Stimulated activated CD8-positive, alpha-beta memory T cell treated with anti-CD3 and anti-CD28 coated beads, Interleukin-12 subunit alpha, Interleukin-12 subunit beta, amount 100 ng/mL, for 24 hours (primary cell): ENCODE measurements at regions not wholly inside any gene's neighbourhood (a gene's known extent, or its start where the extent isn't known, plus 50 kb on each side); places are given as distances from the start of the nearest gene placed in this dataset.

Source experiments
- DNase-seq: peaks from one replicate; pipeline ENCODE4 v3.0.0-alpha.2; 2020; ENCODE audit errors: extremely low read depth

DNA sequence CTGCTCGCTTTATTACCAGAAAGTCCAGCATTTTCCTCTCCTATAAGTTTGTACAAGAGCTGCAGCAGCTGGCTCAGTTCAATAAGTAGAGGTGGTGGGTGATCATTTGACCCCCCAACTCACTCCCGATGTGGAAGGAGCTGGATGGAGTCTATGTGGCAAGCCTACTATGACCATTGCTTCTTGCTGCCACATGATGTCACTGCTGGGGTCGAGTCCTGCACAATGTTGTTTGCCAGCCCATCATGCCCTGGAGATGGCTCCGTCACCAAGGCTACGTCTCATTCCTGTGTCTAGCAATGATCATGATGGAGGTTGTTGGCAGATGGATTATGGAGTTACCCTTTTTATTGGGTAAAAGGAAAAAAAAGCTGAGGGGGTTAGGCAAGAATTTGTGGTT is 266.3 kb downstream of the PSAT1 start:
- no peak for DNase-seq

DNA sequence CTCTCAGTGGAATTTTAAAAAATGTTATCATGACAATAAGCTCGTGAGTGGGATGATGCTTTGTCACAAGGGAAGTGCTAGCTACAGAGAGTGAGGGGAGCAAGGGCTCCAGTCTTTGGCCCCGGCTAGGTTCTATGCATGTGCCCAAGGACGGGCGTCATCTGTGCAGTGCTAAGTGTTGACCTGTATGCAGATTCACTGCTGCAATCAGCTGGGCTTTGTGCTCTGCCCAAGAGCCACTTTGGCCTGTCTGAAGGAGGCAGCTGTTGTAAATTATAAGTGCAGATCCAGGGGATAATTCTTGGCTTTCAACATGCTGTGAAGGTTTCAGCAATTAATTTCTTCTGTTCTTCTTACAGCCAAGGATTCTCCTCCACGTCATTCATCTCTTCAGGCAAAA is 268.6 kb downstream of the PSAT1 start:
- no peak for DNase-seq

DNA sequence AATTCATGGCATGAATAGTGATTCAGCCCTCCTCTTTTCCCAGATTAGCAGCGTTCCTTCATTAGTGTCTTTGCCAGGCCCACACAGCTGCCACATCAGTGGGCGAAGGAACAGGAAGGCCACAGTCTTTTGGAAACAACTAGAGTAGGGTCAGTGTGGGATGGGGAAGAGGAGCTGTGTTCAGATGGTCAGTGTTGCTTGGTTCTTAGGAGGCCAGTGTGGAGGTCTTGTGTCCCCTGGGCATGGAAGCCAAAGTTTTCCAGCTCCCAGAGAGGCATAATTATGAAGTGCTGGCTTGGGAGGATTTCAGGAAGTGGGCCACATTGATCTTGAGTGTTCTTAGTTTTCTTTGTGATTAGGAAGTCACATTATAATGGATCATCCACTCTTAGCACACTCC is 269.6 kb downstream of the PSAT1 start:
- DNase-seq: no peak

DNA sequence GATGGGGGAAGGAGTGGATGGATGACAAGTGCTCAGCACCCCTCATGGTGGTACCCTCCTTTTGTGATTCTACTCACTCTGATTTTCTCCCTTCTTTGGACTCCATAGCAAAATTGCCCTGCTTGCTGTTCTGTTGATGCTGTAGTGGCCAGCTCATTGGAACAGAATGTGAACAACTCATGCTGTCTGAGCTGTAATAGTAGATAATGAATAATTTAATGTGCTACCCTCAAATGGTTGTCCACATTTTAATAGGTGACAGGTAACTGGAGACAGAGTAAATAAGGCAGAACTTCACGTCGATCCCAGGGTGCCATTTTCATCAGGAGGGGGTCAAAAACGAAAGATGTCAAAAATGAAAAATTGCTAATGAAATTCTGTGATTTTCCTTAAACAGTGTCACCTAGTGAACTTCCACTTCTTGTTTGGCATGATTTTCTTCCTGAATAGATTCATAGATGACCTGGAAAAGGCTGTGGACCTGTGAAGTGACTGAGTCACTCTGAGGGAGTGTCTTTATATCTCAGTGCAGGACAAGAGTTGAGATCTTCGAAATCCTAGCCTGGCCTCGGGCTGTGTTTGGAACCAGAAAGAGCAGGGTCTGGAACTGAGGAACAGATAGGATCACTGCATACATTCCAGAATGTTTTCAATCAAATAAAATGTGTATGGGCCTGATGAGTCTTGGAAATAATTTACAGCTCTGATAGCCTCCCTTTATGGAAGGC is 270.2 kb downstream of the PSAT1 start:
- DNase-seq: no peak

DNA sequence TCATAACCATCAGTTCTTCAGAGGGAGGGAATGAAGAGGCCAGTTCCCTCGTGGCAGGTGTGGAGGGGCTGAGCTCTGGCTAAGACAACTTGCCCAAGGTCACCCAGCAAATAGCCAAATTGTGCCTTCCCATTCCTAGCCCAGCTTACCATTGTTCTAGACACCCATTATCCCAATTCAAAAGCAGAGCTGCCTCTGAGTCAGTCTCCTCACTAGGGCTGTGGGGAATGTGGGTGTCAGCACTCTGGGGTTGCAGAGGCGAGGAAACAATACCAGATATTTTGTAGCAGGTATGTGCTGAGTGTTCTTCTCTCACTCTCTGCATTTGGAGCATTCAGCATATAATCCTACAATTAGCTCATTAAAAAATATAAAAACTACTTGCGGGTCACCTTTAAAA is 270.8 kb downstream of the PSAT1 start:
- DNase-seq: no peak

DNA sequence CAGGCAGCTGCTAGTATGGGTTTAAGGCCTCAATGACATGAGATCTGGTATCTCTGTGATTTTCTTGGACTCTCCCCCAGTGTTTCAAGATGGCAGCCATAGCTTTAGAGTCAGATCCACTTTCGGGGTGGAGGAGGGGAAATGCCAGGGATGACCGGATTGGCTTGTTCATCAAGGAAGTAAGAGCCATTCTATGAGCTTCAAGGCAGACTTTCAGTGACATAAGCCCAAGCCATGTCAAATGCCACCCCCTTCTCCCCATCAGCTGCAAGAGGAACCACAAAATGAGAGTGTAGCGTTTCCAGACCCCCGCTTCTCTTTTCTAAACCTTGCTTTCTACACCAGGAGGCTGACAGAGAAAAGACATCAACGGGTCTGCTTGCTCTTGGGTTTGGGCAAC is 271.8 kb downstream of the PSAT1 start:
- no peak for DNase-seq

DNA sequence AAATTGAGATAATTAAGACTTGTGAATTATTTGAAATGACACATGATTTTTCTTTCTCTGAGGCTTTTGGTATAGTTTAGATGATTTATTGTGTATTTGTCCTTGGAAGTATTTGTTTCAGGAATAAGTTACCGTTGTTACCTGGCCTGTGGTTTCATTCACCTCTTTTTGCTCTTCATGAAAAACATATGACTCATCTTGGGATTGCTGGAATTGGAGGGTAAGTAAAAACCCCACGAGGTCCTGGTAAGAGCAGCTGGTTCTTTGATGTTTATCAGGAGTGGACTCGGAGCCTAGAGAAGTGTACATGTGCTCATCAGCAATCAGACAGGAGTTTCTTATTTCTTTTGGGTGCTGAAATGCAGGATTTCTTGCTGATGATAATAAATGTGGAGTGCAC is 275.3 kb downstream of the PSAT1 start:
- DNase-seq: no peak

DNA sequence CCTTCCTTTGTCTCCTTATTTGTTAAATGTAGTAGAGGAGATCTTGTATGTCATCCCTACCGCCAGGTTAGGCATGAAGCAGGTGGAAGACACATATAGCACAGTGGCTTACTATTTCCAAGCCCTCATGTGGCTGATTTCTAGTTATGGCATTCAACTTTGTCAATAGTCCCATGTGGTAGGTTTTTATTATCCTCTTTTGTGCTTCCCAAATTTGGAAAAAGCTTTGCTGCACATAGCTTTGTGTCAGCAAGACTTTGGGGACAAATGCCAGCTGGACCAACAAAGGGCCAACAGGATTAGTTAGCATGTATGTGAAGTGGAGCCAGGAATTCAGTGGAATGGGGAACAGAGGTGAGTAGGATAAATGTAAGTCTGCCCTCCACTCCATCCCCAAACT is 276.3 kb downstream of the PSAT1 start:
- no peak for DNase-seq

DNA sequence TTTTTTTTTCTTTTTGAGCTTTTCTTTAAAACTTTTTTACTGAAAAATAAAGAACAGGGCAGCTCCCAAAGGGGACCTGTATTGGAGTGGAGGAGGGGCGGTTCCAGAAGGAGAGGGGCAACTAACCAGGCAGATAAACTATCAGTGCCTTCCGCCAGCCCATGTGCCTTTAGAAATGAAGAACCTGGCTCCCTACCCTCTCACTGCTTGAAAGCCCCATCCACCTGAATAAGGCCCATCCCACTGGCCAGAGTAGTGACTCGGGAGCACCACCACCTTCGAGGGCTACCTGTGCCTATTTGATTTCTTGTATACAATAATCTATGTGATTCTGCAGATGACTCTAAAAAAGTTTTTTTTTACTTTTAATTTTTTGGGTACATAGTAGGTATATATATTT is 276.7 kb downstream of the PSAT1 start:
- DNase-seq: no peak

DNA sequence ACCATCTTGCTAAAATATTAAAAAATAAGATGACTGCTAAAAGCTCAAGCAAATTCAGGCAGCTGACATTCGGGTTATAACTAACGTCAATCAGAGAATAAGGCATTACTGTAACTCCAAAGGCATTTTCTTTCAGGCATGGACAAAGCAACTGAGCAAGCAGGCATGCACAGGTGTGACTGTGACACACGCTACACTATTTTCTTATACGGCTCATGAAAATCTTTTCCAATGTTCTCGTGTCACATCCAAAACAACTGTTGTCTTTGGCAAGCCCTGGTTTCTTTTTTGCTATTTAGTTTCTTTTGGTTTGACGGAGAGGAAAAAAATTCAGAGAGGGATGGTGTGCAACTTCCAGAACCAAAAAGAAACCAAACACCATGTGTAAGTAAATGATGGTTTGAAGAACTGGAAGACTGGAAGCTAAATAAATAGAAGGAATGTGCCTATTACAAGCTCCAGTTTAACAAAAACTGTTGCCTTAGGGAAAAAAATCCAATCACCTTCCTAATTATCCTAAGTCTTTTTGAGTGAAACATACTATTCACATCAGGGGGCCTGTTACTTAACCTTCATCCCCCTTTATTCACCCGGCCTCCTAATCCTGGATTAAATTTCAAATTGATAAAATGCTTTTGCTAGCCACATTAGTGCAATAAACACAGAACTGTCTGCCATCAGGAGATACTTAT is 277.6 kb downstream of the PSAT1 start:
- DNase-seq: no peak

DNA sequence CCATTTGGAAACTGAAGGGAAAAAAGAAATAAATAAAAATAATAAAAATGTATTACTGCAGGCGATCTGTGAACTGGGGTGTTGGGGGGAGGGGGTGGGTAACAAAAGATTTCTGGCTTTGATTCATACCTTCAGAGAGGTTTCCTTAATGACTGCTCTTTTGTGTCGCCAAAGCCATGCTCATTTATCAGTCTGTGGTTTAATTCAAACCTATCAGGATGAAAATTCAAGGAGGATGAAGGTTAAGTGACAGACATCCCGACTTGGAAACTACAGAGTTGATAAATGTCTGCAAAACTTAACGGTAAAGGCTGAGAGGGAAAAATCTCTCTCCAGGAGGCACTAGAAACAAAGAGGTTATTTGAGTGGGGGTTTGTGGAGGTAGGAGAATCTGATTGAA is 278.2 kb downstream of the PSAT1 start:
- no peak for DNase-seq

DNA sequence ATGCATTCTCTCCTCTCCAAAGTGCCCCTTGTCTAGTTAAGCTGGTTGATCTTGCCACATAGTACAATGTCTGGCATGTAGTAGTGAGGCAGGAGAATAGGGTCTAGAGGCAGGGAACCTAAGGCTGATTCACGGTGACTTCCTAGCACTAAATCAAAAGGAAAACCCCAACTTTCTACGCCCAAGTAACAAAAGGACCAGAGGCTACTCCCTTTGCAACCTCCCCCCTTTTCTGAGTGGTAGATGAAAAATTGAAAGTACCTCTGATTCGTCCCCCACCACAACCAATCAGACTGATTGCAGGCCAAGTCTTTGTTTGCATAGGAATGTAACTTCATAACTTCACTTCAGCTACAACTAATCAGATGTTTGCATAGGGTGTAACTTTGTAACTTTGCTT is 278.8 kb downstream of the PSAT1 start:
- DNase-seq: no peak

DNA sequence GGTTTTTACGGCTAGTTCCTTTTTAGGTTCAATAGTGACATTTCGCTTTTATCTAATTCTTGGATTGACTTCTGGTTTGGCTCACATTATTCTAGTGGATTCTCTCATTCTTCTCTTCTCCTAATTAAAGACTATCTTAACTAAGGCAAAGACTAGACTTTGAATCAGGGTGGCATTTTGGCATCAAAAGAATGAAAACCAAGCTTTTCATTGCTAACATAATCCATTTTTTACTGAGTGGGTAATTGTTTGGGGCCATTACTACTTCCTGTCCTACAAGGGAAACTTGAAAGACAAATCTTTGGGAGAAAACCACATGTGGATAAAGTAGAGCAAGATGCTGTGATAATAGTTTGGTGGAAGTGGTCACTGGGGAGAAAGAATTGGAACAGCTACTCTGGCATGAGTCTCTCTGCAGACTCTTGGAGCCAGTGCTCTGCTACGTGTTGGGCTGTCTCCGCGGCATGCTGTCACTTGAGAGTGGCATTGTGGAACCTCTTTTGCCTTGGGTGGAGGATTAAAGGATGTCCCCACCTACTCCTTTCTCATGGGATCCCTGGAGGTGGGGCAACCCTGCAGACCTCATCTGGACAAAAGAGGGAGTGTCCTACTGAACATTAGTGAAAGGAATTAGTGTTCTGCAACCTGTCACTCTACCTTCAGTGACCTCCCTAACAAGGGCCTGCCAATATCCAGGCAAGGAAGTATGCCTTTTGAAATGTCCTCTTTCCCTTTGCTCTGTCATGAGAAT is 280.4 kb downstream of the PSAT1 start:
- no peak for DNase-seq

DNA sequence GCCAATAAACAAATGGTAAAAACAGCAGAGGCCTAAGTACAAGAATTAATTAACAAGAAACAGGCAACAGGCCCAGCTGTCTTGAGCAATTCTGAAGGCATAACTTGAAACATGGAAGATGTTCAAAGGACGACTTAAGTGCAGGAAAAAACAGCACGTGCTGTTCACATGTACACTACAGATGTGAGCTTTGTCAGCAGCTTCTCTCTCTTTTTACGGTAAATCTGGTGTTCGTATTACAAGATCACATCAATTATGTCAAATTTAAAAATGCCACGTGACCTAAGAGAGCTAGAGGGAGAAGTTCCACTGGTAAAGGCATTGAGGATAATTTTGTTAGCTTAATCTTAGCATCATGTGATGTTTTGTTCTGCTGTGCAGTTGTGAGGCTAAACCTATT is 281.1 kb downstream of the PSAT1 start:
- no peak for DNase-seq

DNA sequence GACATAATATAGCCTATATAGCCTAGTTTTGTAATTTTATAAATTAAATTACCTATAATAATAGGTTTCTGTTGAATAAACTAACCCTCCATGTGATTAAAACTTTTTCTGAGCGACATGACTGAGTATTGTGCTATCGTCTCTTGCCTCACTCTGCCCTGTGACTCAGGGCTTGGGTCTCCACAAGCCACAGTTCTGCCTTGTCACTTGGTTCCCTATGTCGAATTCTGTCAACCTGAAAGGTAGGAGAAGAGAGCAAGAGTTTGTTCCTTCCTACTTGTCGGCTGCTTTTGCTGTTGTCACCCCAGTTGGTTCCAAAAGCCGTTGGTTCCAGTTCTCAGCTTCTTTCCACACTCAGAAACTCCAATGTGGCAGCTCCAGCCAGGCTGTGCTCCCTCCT is 285.9 kb downstream of the PSAT1 start:
- no peak for DNase-seq

DNA sequence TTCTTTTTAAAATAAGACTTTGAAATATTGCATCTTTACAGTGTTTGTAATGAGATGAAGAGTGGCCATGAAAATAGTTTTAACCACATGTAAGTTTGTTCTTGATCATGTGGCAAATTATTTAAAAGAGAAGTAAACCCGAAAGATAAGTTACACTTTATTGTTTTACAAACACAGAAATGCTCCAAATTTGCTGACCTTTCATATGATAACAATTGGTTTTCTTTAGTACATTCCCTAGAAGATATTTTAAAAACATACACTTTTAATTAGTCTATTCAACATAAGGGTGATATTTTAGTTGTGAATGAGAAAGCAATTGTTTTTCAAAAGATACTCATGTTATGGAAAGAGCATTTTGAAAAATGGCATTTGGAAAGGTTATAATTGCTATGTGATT is 287.7 kb downstream of the PSAT1 start:
- no peak for DNase-seq

DNA sequence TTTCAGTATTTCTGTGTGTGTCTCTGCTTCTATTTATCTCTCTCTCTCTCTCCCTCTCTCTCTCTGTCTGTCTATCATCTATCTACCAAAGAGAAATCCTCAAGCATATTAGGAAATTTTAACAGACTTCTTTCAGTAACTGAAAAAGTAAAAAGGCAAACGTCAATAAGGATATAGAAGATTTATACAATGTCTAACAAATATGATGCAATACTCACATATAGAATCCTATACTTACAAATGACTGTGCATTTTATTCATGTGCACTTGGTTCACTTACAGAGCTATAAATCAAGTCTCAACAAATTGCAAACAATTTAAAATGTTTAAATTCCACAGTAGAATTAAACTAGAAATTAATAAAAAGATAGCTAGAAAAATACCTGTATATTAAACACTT is 289.0 kb downstream of the PSAT1 start:
- no peak for DNase-seq

DNA sequence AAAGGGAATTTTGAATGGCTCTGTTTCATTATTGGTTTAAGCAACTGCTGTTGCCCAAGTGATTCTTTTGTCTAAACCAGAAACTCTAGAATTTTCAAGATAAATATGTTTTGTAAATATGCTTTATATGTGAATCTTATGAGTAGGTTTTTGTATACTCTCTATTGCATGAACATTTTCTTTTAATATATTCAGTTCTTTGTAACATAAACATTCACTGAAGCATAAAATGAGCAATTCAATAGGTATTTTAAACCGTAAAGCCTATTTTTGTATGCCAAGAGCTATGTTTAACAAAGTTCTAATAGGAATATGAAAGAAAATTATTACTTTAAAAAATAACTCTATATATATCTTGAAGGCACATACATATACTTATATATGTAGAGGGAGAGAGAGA is 293.1 kb downstream of the PSAT1 start:
- no peak for DNase-seq

DNA sequence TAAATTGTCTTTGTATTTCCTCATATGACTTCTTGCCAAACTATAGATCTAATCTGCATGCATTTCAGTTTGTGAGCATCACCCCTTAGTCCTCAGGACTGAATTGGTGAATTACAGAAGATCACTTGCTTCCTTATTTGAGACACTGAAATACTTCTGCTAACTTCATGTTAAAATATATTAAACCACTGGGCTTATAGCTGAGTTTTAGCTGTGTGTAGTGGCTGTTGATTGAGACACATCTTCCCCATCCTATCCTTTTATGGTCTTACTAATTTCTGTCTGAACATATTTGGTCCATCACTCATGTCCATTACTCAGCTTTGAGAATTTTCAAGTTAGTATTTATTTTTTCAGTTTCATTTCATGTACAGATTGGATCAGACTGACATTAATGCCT is 295.9 kb downstream of the PSAT1 start:
- DNase-seq: no peak

DNA sequence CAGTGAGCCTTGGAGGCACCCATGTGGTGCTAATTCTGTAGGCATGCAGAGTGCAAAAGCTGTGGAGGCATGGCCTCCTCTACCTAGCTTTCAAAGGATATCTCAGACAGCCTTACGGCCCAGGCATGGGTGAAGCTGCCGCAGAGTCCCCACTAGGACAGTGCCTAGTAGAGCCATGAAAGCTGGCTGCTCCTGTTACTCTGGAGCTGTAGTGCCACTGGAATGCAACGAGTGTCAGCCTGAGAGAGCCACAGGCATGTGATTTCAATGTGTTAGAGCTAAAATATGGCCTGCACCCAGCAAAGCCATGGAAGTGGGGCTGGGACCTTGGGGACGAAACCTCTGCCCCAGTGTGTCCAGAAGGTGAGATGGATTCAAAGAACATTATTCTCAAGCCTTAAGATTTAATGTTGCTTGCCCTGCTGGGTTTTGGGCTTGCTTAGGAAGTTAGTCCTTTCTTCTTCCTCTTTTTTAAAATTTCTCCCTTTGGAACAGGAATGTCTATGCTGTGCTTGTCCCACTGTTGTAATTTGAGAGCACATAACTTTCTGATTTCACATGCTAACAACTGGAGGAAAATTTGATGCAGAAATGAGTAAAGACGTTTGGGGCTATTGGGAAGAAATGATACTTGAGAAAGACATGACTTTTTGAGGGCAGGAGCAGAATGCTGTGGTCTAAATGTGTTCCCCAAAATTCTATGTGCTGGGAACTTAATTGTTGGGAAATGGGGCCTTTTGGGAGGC is 298.4 kb downstream of the PSAT1 start:
- no peak for DNase-seq

DNA sequence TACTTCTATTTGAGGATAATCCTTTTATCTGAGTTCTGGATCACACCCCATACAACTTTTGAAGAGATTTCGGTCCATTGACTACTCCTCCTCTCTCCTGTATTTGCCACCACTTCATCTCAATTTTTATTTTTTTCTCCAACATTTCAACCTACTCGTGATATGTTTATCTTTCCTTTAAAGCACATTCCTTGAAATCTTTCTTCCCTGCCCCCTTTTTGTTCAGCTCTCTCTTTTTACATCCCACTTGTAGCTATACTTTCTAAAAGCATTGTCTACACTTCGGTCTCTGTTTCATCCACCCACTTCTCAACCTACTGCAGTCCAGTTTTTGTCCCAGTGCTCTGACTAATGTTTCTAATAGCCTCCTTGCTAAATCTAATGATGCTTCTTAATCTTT is 299.4 kb downstream of the PSAT1 start:
- DNase-seq: no peak

DNA sequence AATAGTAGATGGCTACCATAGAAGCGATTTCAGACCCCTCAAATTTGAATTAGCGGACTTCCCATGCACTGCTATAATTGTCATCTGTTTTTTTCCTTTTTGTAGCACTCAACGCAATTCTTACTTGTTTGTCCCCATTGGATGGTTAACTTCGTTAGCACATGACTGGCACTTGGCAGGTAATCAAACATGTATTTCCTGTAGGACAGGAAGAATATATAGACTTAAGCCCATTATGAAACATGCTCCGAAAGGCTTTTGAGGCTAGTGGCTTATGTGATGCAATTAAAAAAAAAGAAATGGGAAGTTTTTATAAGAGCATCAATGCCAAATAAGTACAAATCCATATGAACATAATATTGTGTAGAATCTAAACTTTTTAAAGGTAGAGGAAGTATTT is 301.2 kb downstream of the PSAT1 start:
- no peak for DNase-seq
